ENCODE measurements at regions not wholly inside any gene's neighbourhood (a gene's known extent, or its start where the extent isn't known, plus 50 kb on each side); places are given as distances from the start of the nearest gene placed in this dataset.

DNA sequence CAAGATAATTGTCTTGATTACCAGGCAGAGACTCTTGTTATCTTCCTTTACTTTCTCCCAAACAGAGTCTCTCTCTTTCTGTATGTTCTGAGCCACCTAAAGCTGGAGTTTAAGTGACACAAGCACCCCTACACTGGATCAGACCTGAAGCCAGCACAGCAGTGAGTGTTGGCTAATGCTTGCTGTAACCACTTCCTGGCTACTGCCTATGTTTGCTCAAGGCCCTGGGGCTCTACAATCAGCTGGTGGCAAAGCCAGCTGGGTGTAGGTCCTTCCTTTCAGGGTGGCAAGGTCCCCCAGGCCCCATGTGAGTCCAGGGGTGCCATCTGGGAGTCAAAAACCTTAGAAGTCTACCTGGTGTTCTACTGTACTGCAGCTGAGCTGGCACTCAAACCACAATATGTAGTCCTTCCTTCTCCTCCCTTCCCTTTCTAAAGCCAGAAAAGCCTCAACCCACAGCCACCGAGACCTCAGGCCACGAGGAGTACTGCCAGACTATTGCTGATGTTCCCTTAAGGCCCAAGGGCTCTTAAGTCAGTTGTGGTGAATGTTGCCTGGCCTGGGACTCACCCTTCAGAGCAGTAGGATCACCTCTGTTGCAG lies 416.3 kb downstream of the ADRA2A start:
- H3K9me1 ChIP-seq (ENCODE audit: insufficient read depth, low read length): no peaks in the 10 kb centered on the region
- no peak overlapping the region for H2BK120ac ChIP-seq (ENCODE audit: low read depth, low read length)
- no peak overlapping the region for H3K4me3 ChIP-seq (ENCODE audit: insufficient read depth, low read depth, low read length)
- intact Hi-C loops (cut with micrococcal nuclease) (no loop called here), in situ Hi-C loops (cut with MboI; ENCODE audit: low sequenced_read_pairs) (no loop called here), dilution Hi-C loops (cut with HindIII; ENCODE audit: low sequenced_read_pairs, unreplicated experiment) (no loop called here)
- no peaks in the 10 kb centered on the region for H3K79me1 ChIP-seq (ENCODE audit: low read depth in 1 of 2, low read length in 2 of 2)
- no peak overlapping the region for H3K56ac ChIP-seq (ENCODE audit: extremely low read depth, insufficient read depth, low read length)
- H3K23ac ChIP-seq (ENCODE audit: low read depth, low read length): no peak overlapping the region
- no peaks in the 10 kb centered on the region for H3K4me1 ChIP-seq (ENCODE audit: control insufficient read depth, insufficient read depth, low read length)
- H3K27me3 ChIP-seq (ENCODE audit: control insufficient read depth, insufficient read depth, low read length): no peaks in the 10 kb centered on the region
- H3K27ac ChIP-seq (ENCODE audit: insufficient read depth, low read length): no peak overlapping the region
- no peak overlapping the region for H3K9ac ChIP-seq (ENCODE audit: low read depth, low read length)
- no peaks in the 10 kb centered on the region for H4K20me1 ChIP-seq (ENCODE audit: insufficient read depth, low read length)
- H3K36me3 ChIP-seq (ENCODE audit: control insufficient read depth, insufficient read depth, low read length): no peaks in the 10 kb centered on the region
- no peak overlapping the region for H3K4ac ChIP-seq (ENCODE audit: low read depth, low read length)
- H2AK9ac ChIP-seq (replicated peaks; ENCODE audit: low read depth, low read length, poor library complexity): no peak overlapping the region
- no peak overlapping the region for H4K91ac ChIP-seq (ENCODE audit: insufficient read depth, low read depth, low read length)
- H4K8ac ChIP-seq (ENCODE audit: low read depth in 2 of 2, low read length in 2 of 2): no peak overlapping the region
- no peak for TF ChIP-seq NFE2L2 (IDR thresholded peaks at IDR 0.05; ENCODE audit: low read depth, low read length)
- TF ChIP-seq, protein P1, sequence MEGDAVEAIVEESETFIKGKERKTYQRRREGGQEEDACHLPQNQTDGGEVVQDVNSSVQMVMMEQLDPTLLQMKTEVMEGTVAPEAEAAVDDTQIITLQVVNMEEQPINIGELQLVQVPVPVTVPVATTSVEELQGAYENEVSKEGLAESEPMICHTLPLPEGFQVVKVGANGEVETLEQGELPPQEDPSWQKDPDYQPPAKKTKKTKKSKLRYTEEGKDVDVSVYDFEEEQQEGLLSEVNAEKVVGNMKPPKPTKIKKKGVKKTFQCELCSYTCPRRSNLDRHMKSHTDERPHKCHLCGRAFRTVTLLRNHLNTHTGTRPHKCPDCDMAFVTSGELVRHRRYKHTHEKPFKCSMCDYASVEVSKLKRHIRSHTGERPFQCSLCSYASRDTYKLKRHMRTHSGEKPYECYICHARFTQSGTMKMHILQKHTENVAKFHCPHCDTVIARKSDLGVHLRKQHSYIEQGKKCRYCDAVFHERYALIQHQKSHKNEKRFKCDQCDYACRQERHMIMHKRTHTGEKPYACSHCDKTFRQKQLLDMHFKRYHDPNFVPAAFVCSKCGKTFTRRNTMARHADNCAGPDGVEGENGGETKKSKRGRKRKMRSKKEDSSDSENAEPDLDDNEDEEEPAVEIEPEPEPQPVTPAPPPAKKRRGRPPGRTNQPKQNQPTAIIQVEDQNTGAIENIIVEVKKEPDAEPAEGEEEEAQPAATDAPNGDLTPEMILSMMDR (conservative IDR thresholded peaks at IDR 0.05; ENCODE audit: low read depth, low read length): no peak
- no peak overlapping the region for H2BK5ac ChIP-seq (ENCODE audit: low read depth, low read length, poor library complexity, severe bottlenecking)
- H2AK5ac ChIP-seq (ENCODE audit: low read depth, low read length): no peak overlapping the region
- peaks cover 21% of the 10 kb centered on the region for H3K9me3 ChIP-seq (ENCODE audit: control insufficient read depth, insufficient read depth, low read length)
- no peak overlapping the region for H2BK20ac ChIP-seq (ENCODE audit: low read depth, low read length)
- CTCF ChIA-PET: no interaction called here
- H2BK15ac ChIP-seq (ENCODE audit: low read depth, low read length): no peak overlapping the region
- DNase-seq (no peak), ATAC-seq (ENCODE audit: low read depth) (no peak)
- no TSS peak for BruUV-seq (replicated peaks)
- H3K14ac ChIP-seq (replicated peaks; ENCODE audit: low read depth, low read length): no peak overlapping the region
- H4K5ac ChIP-seq (ENCODE audit: low read depth, low read length): no peak overlapping the region
- POLR2A ChIA-PET (ENCODE audit: unreplicated experiment): no interaction called here
- WGBS, 2 experiments (ENCODE audit: extremely low coverage in 2 of 2, insufficient read length in 1 of 2): no CpG with 5 or more reads among the region's 2 CpGs
- no peak overlapping the region for H3K4me2 ChIP-seq (ENCODE audit: low read depth, low read length)
- H2AFZ ChIP-seq (replicated peaks; ENCODE audit: low read length, poor library complexity): no peak overlapping the region
- H3K18ac ChIP-seq (ENCODE audit: low read depth, low read length): no peak overlapping the region
